Upper lobe of left lung (tissue), 6 donors: ENCODE measurements at regions not wholly inside any gene's neighbourhood (a gene's known extent, or its start where the extent isn't known, plus 50 kb on each side); places are given as distances from the start of the nearest gene placed in this dataset.

Source experiments
- ATAC-seq, 2 donors: fragments of 200-7000 bp; cut with Tn5 transposase; one replicate each; pipeline ENCODE4 v1.9.1; 2022; ENCODE audit warnings: mild to moderate bottlenecking in 2 of 2, moderate library complexity in 2 of 2; ENCODE audit not compliant: low FRiP score in 2 of 2
- DNase-seq, 2 donors: peaks; one replicate each; pipeline ENCODE4 v3.0.0-alpha.2; 2019 to 2020
- H3K27ac ChIP-seq, 4 donors: fragments of 200-600 bp; sonication (generic); one replicate each; pipeline ENCODE4 v1.5.1; 2016 to 2019
- H3K27me3 ChIP-seq, 4 donors: fragments of 200-600 bp; sonication (generic); one replicate each; pipeline ENCODE4 v1.5.1; 2017 to 2019
- H3K36me3 ChIP-seq, 4 donors: fragments of 200-600 bp; sonication (generic); one replicate each; pipeline ENCODE4 v1.5.1; 2016 to 2019
- H3K4me1 ChIP-seq, 4 donors: fragments of 200-600 bp; sonication (generic); one replicate each; pipeline ENCODE4 v1.5.1; 2018 to 2019
- H3K4me3 ChIP-seq, 4 donors: fragments of 200-600 bp; sonication (generic); one replicate each; pipeline ENCODE4 v1.5.1; 2017 to 2019; ENCODE audit warnings: mild to moderate bottlenecking in 2 of 4, moderate library complexity in 1 of 4
- H3K9me3 ChIP-seq, 4 donors: fragments of 200-600 bp; sonication (generic); one replicate each; pipeline ENCODE4 v1.5.1; 2018 to 2019
- CTCF ChIP-seq, 6 experiments: fragments of 450-650 bp in 4 of 6; fragments of 200-600 bp in 2 of 6; sonication (generic) in 2 of 6; IDR thresholded peaks; one replicate each; pipeline ENCODE4 v1.5.1; 2016 to 2019; ENCODE audit warnings: antibody characterized with exemption in 6 of 6
- EP300 ChIP-seq, 4 donors: sonication (generic); formaldehyde crosslinking; IDR thresholded peaks; one replicate each; pipeline ENCODE4 v1.5.1; 2017; ENCODE audit warnings: antibody characterized with exemption in 4 of 4, control low read depth in 2 of 4
- POLR2A ChIP-seq, 4 donors: fragments of 450-650 bp; IDR thresholded peaks; one replicate each; pipeline ENCODE4 v1.5.1; 2016 to 2017; ENCODE audit warnings: antibody characterized with exemption in 4 of 4, mild to moderate bottlenecking in 2 of 4
- POLR2AphosphoS5 ChIP-seq, 2 donors: sonication (generic); formaldehyde crosslinking; IDR thresholded peaks; one replicate each; pipeline ENCODE4 v1.5.1; 2017; ENCODE audit warnings: antibody characterized with exemption in 2 of 2
- WGBS, 2 donors: methylation state at CpG; one replicate each; pipeline ENCODE4 v1.1.5; 2017 to 2018; 5-methylcytosine and 5-hydroxymethylcytosine counted together
- donor health status: DM: no; HTN: no; CAD: no; lungs with moderate emphysema.
- donor health status: DM: no; HTN: yes; CAD: no; lungs with severe emphysema.

GRCh38 chr1:195306281-195306680 is 1302.0 kb downstream of the KCNT2 start:
- Histone ChIP-seq H3K9me3 (no peaks in the 10 kb centered on the region), H3K36me3 (no peaks in the 10 kb centered on the region), H3K27me3 (no peaks in the 10 kb centered on the region), H3K27ac (no peak overlapping the region), H3K4me1 (no peaks in the 10 kb centered on the region), H3K4me3 (no peak overlapping the region)
- 49 to 86% methylated on average over 4 of the region's 4 CpGs for WGBS, 2 donors
- TF ChIP-seq POLR2A (IDR thresholded peaks at IDR 0.05) (no peak), CTCF (IDR thresholded peaks at IDR 0.05) (no peak), EP300 (IDR thresholded peaks at IDR 0.05) (no peak), POLR2AphosphoS5 (IDR thresholded peaks at IDR 0.05) (no peak)
- DNase-seq (no peak), ATAC-seq (no peak)

- DNase-seq: no peak
- 83% methylated on average over 3 of the region's 3 CpGs for WGBS, 2 donors
- Histone ChIP-seq H3K9me3 (no peaks in the 10 kb centered on the region), H3K4me1 (no peaks in the 10 kb centered on the region), H3K36me3 (no peaks in the 10 kb centered on the region), H3K27ac (no peak overlapping the region), H3K27me3 (no peaks in the 10 kb centered on the region), H3K4me3 (no peak overlapping the region)
- TF ChIP-seq POLR2AphosphoS5 (IDR thresholded peaks at IDR 0.05): no peak
- TF ChIP-seq POLR2A (IDR thresholded peaks at IDR 0.05): no peak
- no peak for TF ChIP-seq EP300 (IDR thresholded peaks at IDR 0.05)
- no peak for TF ChIP-seq CTCF (IDR thresholded peaks at IDR 0.05)
- no peak for ATAC-seq
Measured at GRCh38 chr1:195294911-195295310, 1313.3 kb downstream of the KCNT2 start.

DNA sequence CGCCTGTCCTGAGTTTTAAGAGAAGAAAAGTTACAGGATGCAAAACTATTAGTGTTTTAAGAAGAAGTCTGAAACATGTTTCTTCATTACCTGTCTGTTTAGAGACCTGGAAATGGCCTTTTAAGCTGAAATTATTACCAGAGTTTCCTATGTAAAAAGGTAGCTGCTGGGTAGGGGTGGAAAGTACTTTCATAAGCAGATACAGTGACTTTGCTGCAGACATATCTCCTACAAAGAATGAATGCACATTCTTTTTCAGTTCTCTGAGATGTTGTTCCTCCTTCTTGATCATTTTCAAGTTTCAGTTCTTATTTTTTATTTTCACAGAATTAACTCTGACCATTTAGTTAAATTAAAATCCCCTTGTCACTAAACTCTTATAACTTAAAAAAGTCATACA is 1329.6 kb downstream of the KCNT2 start:
- Histone ChIP-seq H3K27ac (no peak overlapping the region), H3K36me3 (no peaks in the 10 kb centered on the region), H3K9me3 (no peaks in the 10 kb centered on the region), H3K4me3 (no peak overlapping the region), H3K27me3 (no peaks in the 10 kb centered on the region), H3K4me1 (no peaks in the 10 kb centered on the region)
- 68 to 74% methylated on average over 1 of the region's 1 CpG for WGBS, 2 donors
- TF ChIP-seq POLR2A (IDR thresholded peaks at IDR 0.05) (no peak), CTCF (IDR thresholded peaks at IDR 0.05) (no peak), EP300 (IDR thresholded peaks at IDR 0.05) (no peak), POLR2AphosphoS5 (IDR thresholded peaks at IDR 0.05) (no peak)
- no peak for DNase-seq
- no peak for ATAC-seq

- Histone ChIP-seq H3K36me3 (no peaks in the 10 kb centered on the region), H3K4me3 (no peak overlapping the region), H3K27ac (no peak overlapping the region), H3K4me1 (no peaks in the 10 kb centered on the region), H3K9me3 (no peaks in the 10 kb centered on the region), H3K27me3 (no peaks in the 10 kb centered on the region)
- 79 to 80% methylated on average over 2 of the region's 2 CpGs for WGBS, 2 donors
- TF ChIP-seq CTCF (IDR thresholded peaks at IDR 0.05): no peak
- TF ChIP-seq POLR2AphosphoS5 (IDR thresholded peaks at IDR 0.05): no peak
- no peak for TF ChIP-seq EP300 (IDR thresholded peaks at IDR 0.05)
- TF ChIP-seq POLR2A (IDR thresholded peaks at IDR 0.05): no peak
- no peak for DNase-seq
- ATAC-seq: no peak
Measured at GRCh38 chr1:195275710-195276109, 1332.5 kb downstream of the KCNT2 start.

DNA sequence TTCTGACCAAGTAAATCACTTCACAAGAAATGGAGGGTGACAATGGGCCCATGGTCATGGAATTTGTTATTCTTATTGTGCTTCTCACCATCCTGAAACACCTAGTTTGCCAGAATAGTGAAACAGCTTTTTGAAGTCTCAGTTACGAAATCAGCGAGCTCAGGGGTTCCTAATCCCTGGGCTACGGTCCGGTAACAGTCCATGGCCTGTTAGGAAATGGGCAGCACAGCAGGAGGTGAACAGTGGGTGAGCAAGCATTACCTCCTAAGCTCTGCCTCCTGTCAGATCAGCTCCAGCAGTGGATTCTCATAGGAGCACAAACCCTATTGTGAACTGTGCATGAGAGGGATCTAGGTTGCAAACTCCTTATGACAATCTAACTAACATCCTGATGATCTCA is 1356.3 kb downstream of the KCNT2 start:
- WGBS, 2 donors: 74 to 90% methylated on average over 4 of the region's 4 CpGs
- no peak for ATAC-seq
- DNase-seq: no peak
- no peak overlapping the region for H3K27ac ChIP-seq
- H3K27me3 ChIP-seq: no peaks in the 10 kb centered on the region
- TF ChIP-seq EP300 (IDR thresholded peaks at IDR 0.05): no peak
- TF ChIP-seq POLR2A (IDR thresholded peaks at IDR 0.05): no peak
- TF ChIP-seq POLR2AphosphoS5 (IDR thresholded peaks at IDR 0.05): no peak
- TF ChIP-seq CTCF (IDR thresholded peaks at IDR 0.05): no peak
- no peaks in the 10 kb centered on the region for H3K4me1 ChIP-seq
- H3K36me3 ChIP-seq: no peaks in the 10 kb centered on the region
- no peak overlapping the region for H3K4me3 ChIP-seq
- H3K9me3 ChIP-seq: no peaks in the 10 kb centered on the region
